IMR-90 (cell line): ENCODE measurements at regions not wholly inside any gene's neighbourhood (a gene's known extent, or its start where the extent isn't known, plus 50 kb on each side); places are given as distances from the start of the nearest gene placed in this dataset.

ENCODE experiments used
- CTCF ChIP-seq: conservative IDR thresholded peaks from 2 replicates; pipeline ENCODE4 v1.5.1; 2012; ENCODE audit warnings: mild to moderate bottlenecking, low read depth, low read length, improper control_type of control experiment
- MAZ ChIP-seq: IDR thresholded peaks from 2 replicates; pipeline ENCODE4 v1.6.1; 2012; ENCODE audit warnings: low read depth, mild to moderate bottlenecking, low read length, improper control_type of control experiment, moderate library complexity, borderline replicate concordance
- RCOR1 ChIP-seq: IDR thresholded peaks from 2 replicates; pipeline ENCODE4 v1.6.1; 2012; ENCODE audit warnings: mild to moderate bottlenecking, low read length, improper control_type of control experiment; ENCODE audit not compliant: insufficient replicate concordance

- TF ChIP-seq CTCF: no peak
- TF ChIP-seq MAZ: no peak
- no peak for TF ChIP-seq RCOR1
These were observed 91.6 kb downstream of the MRPL14 start for GRCh38 chr6:44035621-44036020.
